ENCODE measurements at regions not wholly inside any gene's neighbourhood (a gene's known extent, or its start where the extent isn't known, plus 50 kb on each side); places are given as distances from the start of the nearest gene placed in this dataset.
A peak's percentile ranks its signal among the peaks of the same experiment; 100 is the strongest.

DNA sequence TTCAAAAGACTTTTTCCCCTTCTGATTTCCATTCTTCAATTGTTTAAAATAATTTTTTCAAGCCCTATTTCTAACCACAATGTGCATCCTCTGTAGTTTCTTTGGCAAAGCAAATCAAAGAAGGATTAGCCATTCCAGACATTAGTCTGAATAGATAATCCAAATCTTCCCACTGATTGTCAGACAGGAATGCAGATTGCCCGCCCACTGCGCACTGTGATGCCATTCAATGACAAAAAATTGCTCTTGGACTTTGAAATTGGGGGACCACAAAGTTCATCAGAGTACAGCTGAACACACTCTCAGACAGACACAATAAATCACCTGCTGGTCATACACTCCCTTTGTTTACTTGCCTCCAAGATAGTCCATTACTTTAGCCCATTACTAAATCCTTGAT, 216.5 kb upstream of the DKK2 start:
- peak; percentile 23 for DNase-seq (ENCODE audit: low spot score)

DNA sequence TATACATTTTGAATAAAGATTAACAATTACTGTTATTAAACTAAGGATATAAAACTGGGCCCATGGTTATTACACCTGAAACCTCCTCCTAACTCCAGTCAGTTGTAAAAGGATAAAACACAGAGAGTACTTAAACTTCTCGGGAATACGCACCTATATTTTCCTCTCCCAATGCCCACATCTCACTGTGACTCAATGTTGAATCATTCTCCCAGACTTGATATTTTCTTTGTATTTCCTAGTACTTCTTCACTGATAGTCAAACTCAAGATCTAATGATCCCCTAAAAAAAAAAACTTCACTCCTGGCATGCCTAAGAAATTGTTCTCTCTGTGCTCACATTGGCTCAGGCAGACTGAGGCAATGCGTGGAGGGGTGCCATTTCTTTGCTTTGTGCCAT, 212.5 kb upstream of the DKK2 start:
- DNase-seq (ENCODE audit: low spot score): peak; percentile 22

DNA sequence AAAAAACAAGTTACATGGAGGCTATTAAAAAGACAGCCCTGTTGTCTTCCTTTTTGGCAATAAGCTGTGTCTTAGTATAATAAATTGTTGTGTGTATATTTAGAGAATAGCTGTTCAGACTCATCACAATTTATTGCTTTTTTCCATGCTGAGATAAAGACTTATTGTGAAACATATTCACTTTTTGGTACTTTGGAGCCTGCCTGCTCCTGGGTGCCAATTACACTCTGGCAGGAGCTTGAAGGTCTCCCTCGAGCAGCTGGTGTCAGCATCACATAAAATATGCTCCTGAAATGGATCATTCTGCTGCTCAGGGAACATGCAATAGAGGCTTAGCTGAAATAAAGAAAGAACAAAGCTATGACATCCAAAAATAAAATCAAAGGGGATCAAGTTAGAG, 211.6 kb upstream of the DKK2 start:
- DNase-seq (ENCODE audit: low spot score): peak; percentile 18

DNA sequence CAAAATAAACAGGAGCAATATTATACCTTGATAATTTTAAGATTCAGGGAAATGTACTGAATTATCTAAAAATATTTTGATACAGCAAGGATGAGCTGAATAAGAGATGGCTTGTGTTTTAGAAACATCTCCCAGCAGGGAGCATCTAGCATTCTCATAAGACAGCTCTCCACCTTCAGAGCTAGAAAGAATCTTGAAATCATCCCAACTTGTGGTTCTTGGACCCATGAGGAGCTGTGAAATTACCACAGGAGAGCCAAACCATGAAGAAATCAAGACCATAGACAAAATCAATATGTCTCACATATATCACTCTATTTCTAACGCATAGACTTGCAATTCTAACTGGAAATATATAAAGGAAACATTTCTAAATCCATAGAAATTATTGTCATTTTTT, 210.6 kb upstream of the DKK2 start:
- DNase-seq (ENCODE audit: low spot score): no peak

DNA sequence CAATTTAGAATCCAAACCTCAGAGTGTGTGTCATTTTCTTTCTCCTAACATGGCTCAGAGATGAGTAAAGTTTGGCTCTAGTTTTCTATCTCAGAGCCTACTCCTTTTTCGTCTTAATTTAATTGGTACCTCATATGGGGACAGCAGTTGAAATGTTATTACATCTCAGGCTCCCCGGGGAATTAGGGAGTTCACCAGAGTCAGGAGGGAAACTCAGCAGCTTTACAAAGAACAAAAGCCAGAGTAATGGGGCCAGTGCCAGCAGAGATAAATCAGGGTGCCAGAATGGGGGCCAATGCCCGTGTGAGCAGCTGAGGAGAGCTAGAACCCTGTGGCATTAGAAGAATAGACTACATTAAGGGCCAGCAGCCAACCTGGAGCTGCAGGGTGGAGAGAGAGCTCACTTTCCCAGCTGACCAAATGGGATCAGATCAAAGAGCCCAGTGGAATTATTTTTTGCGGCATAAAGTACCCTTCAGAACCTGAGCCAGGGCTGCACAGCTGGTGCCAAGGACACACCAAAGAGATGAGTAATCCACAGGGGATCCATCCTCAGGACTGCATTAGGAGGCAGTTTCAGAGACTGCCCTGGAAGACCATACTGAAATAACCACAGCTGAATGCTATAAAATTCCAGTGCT, 207.1 kb upstream of the DKK2 start:
- peak; percentile 71 for DNase-seq (ENCODE audit: low spot score)

DNA sequence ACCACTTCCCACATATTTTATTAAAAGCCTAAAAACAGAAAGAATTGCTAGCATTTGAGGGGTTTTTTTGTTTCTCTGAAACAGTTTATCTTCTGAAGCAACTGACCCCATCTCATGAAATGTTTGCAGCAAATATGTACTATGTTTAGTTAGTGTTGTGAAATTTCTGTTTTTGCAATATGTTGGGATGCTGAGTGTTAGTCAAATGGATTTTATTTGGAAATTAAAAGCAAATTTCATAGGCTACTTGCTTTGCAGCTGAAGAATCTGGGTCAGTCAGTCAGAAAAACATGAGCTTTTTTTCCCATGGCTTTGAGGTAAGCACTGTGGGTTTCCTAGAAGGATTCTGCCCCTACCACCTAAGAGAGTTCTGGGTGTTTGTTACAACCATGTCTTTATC, 184.9 kb upstream of the DKK2 start:
- no peak for DNase-seq (ENCODE audit: low spot score)

DNA sequence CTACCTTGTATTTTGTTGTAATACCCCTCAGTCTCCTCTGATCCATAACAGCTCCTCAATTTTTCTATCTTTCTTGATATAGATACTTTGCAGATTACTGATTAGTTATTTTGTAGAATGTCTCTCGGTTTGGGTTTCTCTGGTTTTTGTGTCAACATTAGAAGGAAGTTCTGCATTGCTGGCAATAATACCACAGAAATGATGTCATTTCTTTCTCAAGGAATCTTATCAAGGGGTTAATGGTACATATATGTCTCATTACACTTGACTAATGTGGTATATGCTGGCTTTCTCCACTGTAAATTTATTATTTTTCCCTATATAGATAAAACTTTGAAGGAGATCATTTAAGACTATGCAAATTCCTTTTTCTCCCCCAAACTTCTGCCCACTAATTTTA, 183.6 kb upstream of the DKK2 start:
- no peak for DNase-seq (ENCODE audit: low spot score)

DNA sequence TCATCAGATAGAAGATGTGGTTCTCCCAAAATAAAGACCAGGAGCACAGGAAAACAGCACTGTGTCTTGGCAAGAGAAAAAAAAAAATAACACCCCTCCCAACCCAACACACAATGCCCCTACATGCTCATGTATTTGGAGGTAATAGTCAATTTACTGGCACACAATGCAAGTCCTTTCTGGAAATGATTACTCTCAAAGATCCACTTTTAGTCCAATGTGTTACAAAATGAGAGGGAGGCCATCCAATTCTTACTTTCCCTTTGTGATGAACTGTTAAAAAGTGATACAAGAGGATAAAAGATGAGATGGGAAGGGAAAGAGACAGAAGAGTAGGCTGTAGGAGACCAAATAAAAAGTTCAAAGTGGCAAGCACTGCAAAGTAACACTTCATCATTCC, 180.3 kb upstream of the DKK2 start:
- DNase-seq (ENCODE audit: low spot score): no peak

DNA sequence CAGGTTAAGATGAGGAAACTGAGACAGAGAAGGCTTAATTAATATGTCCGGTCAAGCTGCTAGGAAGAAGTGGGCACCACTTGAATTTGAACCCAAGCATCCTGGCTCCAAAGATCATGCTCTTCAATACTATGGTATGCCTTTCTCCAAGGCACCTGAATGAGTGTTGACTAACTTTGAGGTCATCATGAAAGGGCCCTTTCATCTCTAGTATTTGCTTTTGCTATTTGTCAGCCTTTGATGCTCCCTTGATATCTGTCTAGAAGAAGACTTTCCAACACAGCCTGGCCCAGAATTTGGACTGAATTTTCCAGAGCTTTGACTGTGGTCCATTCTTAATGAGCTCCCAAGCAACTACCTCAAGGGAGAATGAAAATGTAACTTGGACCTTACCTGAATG, 179.1 kb upstream of the DKK2 start:
- DNase-seq (ENCODE audit: low spot score): no peak

DNA sequence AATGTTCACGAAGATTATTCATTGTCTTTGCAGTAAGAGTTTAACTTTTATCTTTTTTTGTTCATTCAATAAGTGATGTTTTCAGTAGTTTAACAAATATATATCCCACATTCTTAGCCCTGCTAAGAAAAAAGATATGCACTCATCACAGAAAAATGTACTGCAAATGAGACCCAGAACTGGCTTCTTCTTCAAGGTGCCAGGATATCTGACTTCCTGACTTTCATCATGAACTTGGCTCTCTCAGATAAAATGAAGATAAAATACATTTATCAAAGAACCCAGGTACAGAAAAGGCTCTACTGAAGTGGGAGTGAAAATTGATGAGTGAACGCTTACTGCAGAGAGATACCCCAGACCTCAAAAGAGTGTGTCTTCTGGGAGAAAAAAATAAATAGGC, 177.8 kb upstream of the DKK2 start:
- no peak for DNase-seq (ENCODE audit: low spot score)

DNA sequence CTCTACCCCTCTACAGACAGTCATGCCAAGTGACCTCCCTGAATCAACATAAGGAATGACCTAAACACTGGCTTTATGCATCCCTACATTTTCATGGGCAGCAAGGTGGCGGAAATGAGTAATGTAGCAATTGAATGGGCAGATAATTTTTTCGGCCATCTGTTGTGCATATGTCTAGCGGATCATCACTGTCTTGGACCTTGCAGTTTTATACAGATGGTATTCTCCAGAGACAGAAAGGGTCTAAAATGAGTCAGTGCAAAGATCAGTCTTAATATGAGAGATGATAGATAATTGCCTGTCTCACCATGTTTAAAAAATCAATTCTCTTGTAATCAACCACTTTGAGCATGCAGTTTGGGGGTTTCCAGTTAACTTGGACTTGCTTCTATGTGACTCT, 177.3 kb upstream of the DKK2 start:
- DNase-seq (ENCODE audit: low spot score): no peak

DNA sequence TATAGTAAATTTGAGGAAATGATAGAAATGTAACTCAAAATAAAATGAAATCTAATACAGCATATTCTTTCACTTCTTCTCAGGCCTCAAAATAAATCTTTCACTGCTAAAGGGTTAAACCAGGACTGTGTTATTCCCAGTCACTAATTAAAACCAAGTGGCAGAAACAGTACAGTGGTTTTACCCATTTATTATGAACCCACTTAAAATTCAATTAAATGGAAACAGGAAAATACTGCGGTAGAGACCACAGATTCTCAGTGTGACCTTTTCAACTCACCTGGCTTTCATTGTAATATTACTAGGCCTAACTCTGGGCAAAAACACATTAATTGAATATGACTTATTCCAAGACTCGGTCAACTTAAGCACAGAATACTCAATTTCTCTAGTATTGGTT, 176.5 kb upstream of the DKK2 start:
- no peak for DNase-seq (ENCODE audit: low spot score)

DNA sequence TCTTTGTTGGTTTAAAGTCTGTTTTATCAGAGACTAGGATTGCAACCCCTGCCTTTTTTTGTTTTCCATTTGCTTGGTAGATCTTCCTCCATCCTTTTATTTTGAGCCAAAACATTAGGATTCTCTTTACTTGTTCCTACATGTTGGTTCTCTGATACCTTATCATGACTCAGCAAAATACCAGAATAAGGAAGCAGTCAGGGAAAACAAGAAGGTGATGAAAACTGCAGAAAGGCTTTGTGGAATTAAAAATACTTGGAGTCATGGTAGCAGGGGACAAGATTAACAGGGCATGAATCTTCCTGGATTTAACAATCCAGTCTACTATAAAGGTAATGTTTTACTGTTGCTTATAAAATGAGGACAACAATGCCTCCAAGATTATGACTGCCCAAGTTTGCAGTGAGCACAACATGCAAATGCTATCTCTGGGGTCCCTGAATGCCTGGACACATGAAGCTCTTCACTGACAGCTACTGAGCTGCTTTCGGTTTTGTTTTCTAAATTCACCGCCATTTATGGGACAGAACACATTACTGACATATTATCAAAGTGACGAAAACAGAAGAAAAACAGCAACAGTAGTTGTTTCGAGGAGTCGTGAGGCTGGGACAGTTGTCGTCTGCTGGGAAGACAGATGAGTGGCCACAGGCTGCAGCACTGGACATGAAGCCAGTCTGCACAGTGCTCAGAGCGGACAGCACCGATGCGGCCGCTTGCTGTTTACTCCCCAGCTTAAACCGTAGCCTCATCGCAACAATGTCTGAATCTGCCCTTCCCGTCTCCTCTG, 174.5 kb upstream of the DKK2 start:
- peak; percentile 46 for DNase-seq (ENCODE audit: low spot score)

DNA sequence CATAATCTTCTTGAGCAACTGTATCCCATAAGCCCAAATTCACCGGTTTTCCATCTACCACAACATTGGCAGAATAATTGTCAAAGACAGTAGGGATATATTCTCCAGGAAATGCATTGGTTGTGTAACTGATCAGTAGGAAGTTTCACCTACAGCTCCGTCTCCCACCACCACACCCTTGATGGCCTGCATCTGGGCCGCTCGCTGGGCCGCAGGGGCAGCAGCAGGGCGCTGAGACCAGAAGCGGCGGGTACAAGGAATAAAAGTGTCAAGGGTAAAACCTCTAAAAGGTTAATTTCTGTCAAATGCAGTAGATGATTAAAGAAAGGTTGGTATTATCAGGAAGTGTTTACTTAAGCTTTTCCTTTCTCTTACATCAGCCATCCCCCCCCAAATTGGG, 167.6 kb upstream of the DKK2 start:
- no peak for DNase-seq (ENCODE audit: low spot score)

DNA sequence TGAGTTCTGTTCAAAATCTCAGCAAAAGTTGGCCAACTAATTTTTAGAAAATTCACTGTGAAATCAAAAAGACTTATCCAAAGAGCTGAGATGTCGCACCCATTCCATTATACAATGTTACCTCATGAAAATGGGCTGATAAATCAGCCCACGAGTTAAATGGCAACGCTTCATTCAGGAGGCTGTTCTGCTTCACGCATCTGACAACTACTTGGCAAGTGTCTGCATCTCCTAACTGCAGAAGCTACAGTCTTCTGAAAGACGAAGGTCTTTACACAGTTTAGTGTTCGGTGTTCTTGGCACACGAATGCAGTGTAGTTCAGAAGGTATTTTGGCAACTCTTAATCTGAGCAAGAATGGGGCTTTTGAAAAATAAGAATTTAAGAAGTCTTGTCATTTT, 166.6 kb upstream of the DKK2 start:
- no peak for DNase-seq (ENCODE audit: low spot score)

DNA sequence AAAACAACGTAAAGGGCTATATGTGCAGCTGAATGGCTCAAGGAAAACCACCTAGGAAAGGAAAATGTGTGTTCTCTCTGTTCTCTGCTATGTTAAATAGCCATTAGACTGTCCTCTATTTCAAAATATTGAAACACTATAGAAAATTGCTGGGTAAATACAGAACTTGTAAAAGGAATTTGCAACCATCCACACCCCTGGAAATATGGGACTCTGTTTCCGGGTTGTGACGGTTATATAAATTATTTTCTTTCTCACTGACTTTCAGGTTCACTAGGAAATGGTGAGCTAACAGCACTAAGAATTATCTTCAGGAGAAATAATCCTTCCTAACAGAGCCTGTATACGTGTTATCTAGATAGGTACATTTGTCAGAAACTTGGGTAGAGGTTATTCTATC, 161.0 kb upstream of the DKK2 start:
- DNase-seq (ENCODE audit: low spot score): no peak

DNA sequence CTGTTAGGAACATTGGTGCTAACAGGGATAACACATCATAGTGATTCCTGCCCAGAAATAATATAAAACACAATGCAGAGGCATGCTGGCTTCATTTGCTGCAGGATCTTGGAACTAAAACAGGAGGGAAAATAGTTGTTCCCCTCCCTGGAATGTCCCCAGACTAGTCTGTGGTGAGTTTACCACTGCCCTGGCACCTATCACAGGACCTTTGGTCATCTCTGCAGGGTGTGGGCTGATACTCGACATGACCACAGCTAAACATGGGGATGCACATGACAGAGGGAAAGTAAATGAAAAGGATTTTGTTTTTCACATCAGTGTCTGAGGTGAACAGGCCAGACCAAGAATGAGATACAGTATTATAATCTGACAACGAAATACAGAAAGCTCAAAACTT, 160.2 kb upstream of the DKK2 start:
- no peak for DNase-seq (ENCODE audit: low spot score)

DNA sequence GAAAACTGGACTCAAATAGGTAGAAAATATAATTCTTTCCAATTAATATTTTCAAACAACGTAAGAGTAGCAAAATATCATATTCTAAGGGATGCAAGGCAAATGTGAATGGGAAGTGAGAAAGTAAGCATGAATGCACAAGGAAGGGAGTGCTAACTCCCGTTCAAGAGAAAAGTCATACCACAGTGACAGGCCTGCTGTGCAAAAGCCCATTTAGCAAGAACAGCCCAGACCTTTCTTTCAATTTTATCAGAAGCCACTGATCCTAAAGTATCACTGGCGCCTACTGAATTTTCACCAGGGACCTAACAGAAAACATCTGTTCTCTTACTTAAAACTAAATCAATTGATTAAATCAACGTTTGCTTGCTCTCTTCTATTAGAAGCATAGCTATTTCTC, 157.9 kb upstream of the DKK2 start:
- no peak for DNase-seq (ENCODE audit: low spot score)

DNA sequence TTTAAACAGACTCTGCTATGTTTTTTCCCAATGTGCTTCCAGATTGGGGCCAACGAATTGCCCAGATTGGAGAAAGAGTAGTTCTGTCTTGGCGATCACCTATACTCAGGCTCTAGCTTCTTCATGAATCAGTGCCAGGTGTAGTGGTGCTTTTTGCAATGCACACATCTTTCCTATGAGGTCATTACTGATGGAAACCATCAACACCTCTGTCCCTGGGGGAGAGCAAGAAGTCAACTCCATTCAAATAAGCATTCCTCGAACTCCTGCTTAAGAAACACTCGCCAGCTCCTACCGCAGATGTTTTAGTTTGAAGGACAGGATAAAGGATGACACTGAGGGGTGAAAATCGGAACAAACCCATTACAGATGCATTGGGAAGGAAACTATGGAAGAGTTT, 156.5 kb upstream of the DKK2 start:
- DNase-seq (ENCODE audit: low spot score): no peak

DNA sequence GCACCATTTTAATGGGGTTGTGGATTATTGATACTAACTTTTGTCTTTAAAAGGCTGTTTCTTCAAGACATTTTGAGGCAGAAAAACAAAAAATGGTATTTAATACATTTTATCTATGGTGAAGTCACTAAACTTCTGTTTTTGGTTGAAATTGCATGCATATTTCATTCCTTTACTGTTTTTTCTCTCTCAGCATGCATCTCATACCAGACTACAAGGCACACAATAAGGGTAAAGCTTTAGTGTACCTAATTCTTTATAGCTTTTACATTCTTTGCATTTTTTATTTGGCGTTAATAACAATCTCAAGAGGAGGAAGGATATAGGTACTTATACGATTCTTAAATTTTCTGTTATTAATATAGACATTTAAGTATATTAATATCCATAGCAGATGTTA, 151.0 kb upstream of the DKK2 start:
- DNase-seq (ENCODE audit: low spot score): no peak

DNA sequence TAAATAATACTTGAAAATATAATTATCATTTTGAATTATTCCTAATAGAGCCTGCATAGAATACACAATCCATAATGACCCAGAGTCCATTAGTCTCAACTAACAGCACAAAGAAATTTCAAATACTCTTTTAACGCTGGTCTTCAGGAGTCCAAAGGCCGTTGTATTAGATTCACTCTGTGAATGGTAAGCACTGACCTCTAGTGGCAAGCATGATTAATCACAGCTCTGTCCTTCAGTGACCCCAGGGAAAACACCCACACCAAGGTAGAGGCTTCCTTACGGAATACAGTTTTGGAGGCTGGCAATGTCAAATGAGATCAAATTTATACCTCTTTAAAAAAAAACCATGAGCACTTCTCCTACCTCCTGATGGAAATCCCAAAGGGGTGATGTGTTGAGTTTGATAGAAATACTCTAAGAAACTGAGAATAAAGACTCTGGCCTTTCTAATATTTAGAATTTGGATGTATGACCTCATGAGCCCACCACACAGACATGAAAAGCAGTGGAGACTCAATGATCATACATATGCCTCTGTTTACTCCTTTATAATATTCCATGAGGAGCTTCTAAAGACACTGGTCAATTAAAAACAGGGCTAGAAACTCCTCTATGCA, 147.2 kb upstream of the DKK2 start:
- peak; percentile 54 for DNase-seq (ENCODE audit: low spot score)

DNA sequence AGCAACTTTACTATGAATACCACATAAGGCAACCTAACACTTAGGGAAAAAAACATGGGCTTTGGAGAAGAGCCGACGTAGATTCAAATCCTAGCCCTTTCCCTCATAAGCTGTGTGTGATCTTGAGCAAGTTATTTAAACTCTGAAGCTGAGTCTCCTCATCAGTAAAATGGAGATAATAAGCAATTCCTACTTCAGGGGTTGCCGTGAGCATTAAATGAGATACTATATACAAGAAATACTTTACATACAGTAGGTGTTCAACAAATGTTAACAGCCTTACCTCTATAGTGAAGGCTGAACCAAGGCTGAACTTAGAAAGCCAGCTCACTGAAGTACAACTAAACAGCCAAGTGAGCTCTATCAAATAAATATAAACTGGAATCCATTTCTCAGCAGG, 146.2 kb upstream of the DKK2 start:
- no peak for DNase-seq (ENCODE audit: low spot score)

DNA sequence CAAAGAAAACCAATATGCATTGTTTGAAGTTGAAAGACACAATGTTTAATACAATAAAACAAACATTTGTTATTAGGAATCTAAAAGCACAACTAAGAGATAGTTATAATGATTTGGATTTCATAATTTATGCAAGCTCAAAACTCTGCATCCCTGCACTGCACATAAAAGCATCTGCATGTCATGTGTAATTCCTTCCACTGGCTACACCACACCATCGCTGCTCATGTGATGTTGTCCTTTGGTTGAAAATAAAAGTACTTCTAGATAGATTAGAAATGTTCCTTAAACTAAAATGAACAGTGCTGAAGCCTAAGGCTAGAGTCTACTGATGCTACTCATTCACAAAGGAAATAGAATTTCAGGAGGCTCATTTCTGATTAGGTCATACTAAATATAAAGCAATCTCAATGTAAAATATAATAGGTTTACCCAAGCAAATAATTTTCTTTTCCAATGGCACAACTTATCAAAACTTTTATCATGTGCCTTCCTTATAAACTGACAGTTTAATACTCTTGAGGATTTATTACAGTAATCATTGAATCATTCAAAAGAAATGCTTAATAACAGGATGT, 130.8 kb upstream of the DKK2 start:
- DNase-seq (ENCODE audit: low spot score): no peak
